Neuronal stem cell (in vitro differentiated cells): ENCODE measurements at regions not wholly inside any gene's neighbourhood (a gene's known extent, or its start where the extent isn't known, plus 50 kb on each side); places are given as distances from the start of the nearest gene placed in this dataset.

Experiments
- DNase-seq: peaks from one replicate; pipeline ENCODE4 v3.0.0-alpha.2; 2013; ENCODE audit warnings: low spot score
- H2AFZ ChIP-seq: one replicate; pipeline ENCODE4 v1.6.1; 2013; ENCODE audit warnings: mild to moderate bottlenecking, low read length, inconsistent platforms
- H2AK5ac ChIP-seq: 2 replicates; pipeline ENCODE4 v1.6.1; 2013; ENCODE audit warnings: low read depth, mild to moderate bottlenecking, inconsistent platforms, low read length, moderate library complexity, mixed read lengths
- H2BK120ac ChIP-seq: 2 replicates; pipeline ENCODE4 v1.6.1; 2013; ENCODE audit warnings: low read depth, mild to moderate bottlenecking, inconsistent platforms, low read length, moderate library complexity, mixed read lengths
- H2BK12ac ChIP-seq: one replicate; pipeline ENCODE4 v1.6.1; 2013; ENCODE audit warnings: low read length, inconsistent platforms
- H2BK15ac ChIP-seq: 2 replicates; pipeline ENCODE4 v1.6.1; 2013; ENCODE audit warnings: mild to moderate bottlenecking, low read length, inconsistent platforms, mixed read lengths
- H2BK5ac ChIP-seq: one replicate; pipeline ENCODE4 v1.6.1; 2013; ENCODE audit warnings: inconsistent platforms, mild to moderate bottlenecking, low read length, moderate library complexity
- H3K14ac ChIP-seq: one replicate; pipeline ENCODE4 v1.6.1; 2013; ENCODE audit warnings: low read length, inconsistent platforms
- H3K18ac ChIP-seq: 2 replicates; pipeline ENCODE4 v1.6.1; 2013; ENCODE audit warnings: low read length, inconsistent platforms
- H3K23ac ChIP-seq: 2 replicates; pipeline ENCODE4 v1.6.1; 2013; ENCODE audit warnings: low read depth, mild to moderate bottlenecking, mixed read lengths, low read length, inconsistent platforms; ENCODE audit not compliant: poor library complexity
- H3K27ac ChIP-seq: replicated peaks from 3 replicates; pipeline ENCODE4 v1.5.1; 2013; ENCODE audit warnings: low read length, inconsistent platforms
- H3K27me3 ChIP-seq, 3 experiments: 2 replicates each; pipeline ENCODE4 v1.6.1; 2013; ENCODE audit warnings: low read length in 3 of 3, mild to moderate bottlenecking in 2 of 3, inconsistent platforms in 1 of 3, low read depth in 1 of 3, mixed read lengths in 1 of 3, moderate library complexity in 1 of 3; ENCODE audit not compliant: control insufficient read depth in 3 of 3, insufficient read depth in 3 of 3
- H3K36me3 ChIP-seq, 2 donors: replicated peaks in 1 of 2; 2 replicates each; pipeline ENCODE4 v1.6.1; 2013; ENCODE audit warnings: low read length in 2 of 2; ENCODE audit not compliant: control insufficient read depth in 2 of 2, insufficient read depth in 2 of 2
- H3K4ac ChIP-seq: 2 replicates; pipeline ENCODE4 v1.6.1; 2013; ENCODE audit warnings: inconsistent platforms, mild to moderate bottlenecking, low read length, moderate library complexity
- H3K4me1 ChIP-seq, 2 donors: 1 replicate in 1 of 2; 2 replicates in 1 of 2; pipeline ENCODE4 v1.6.1; 2013; ENCODE audit warnings: low read length in 2 of 2, low read depth in 1 of 2; ENCODE audit not compliant: control insufficient read depth in 2 of 2, insufficient read depth in 1 of 2
- H3K4me2 ChIP-seq: one replicate; pipeline ENCODE4 v1.6.1; 2013; ENCODE audit warnings: mild to moderate bottlenecking, low read length, inconsistent platforms; ENCODE audit not compliant: insufficient read depth, poor library complexity, severe bottlenecking
- H3K4me3 ChIP-seq, 2 donors: 2 replicates each; pipeline ENCODE4 v1.5.1; 2013; ENCODE audit warnings: low read length in 2 of 2, mild to moderate bottlenecking in 2 of 2, inconsistent platforms in 1 of 2, moderate library complexity in 1 of 2
- H3K79me1 ChIP-seq: one replicate; pipeline ENCODE4 v1.6.1; 2013; ENCODE audit warnings: low read depth, mild to moderate bottlenecking, inconsistent platforms, low read length, moderate library complexity
- H3K9ac ChIP-seq: one replicate; pipeline ENCODE4 v1.6.1; 2013; ENCODE audit warnings: mild to moderate bottlenecking, low read depth, low read length, inconsistent platforms; ENCODE audit not compliant: poor library complexity
- H3K9me3 ChIP-seq, 2 donors: replicated peaks in 1 of 2; 2 replicates each; pipeline versions ENCODE3 to v1.6.1; 2013; ENCODE audit warnings: low read length in 2 of 2, mild to moderate bottlenecking in 2 of 2, inconsistent platforms in 1 of 2, low read depth in 1 of 2, mixed read lengths in 1 of 2, moderate library complexity in 1 of 2; ENCODE audit not compliant: control insufficient read depth in 2 of 2, insufficient read depth in 1 of 2
- H4K8ac ChIP-seq: one replicate; pipeline ENCODE4 v1.6.1; 2013; ENCODE audit warnings: low read depth, mild to moderate bottlenecking, inconsistent platforms, low read length, moderate library complexity
- H4K91ac ChIP-seq: one replicate; pipeline ENCODE4 v1.6.1; 2013; ENCODE audit warnings: low read length, low read depth, mild to moderate bottlenecking, inconsistent platforms; ENCODE audit not compliant: poor library complexity
- WGBS, 2 donors: extraction: QIAGEN DNeasy Blood & Tissue Kit; methylation state at CpG; one replicate each; pipeline ENCODE4 v1.1.7; 2013; ENCODE audit warnings: missing lambda C conversion rate in 2 of 2, mixed read lengths in 1 of 2; ENCODE audit not compliant: insufficient read length in 2 of 2, insufficient replicate concordance in 1 of 2; ENCODE audit errors: extremely low coverage in 2 of 2; 5-methylcytosine and 5-hydroxymethylcytosine counted together

DNA sequence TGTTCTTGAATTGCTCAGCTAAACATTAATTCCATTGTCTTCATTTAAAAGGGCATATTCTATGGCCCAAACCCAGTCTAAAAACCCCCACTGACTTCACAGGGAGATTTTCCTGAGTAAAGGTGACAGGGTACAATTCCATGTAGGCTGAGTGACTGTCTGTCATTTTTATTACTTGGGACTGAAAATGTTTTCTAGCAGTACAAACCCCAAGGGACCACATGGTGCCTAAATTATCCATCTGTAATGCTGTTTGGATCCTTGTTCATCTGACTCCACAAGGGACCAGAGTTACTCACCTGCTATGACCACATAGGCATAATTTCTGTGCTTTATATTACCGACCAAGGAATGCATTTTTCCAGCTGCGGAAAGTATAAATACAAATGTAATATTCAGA lies 349.1 kb downstream of the ZNF608 start:
- H2BK12ac ChIP-seq = no peak overlapping the region
- no peak overlapping the region for H2BK15ac ChIP-seq
- no peak overlapping the region for H4K91ac ChIP-seq
- no peak overlapping the region for H4K8ac ChIP-seq
- no peaks in the 10 kb centered on the region for H3K36me3 ChIP-seq
- H2BK120ac ChIP-seq = no peak overlapping the region
- no peak overlapping the region for H3K4me3 ChIP-seq
- H3K4ac ChIP-seq = no peak overlapping the region
- no peak overlapping the region for H3K14ac ChIP-seq
- no peak overlapping the region for H2AK5ac ChIP-seq
- H3K27ac ChIP-seq = no peak overlapping the region
- no CpG with 5 or more reads among the region's 2 CpGs for WGBS, 2 donors
- H3K18ac ChIP-seq = no peak overlapping the region
- H3K4me1 ChIP-seq = peaks cover 27 to 29% of the 10 kb centered on the region in 2 donors
- no peaks in the 10 kb centered on the region for H3K9me3 ChIP-seq
- H3K27me3 ChIP-seq = peaks cover 0 to 3% (median 0%) of the 10 kb centered on the region in 3 experiments
- no peaks in the 10 kb centered on the region for H3K79me1 ChIP-seq
- H3K9ac ChIP-seq = no peak overlapping the region
- no peak overlapping the region for H2AFZ ChIP-seq
- H3K4me2 ChIP-seq = no peak overlapping the region
- no peak for DNase-seq
- no peak overlapping the region for H3K23ac ChIP-seq
- no peak overlapping the region for H2BK5ac ChIP-seq

DNA sequence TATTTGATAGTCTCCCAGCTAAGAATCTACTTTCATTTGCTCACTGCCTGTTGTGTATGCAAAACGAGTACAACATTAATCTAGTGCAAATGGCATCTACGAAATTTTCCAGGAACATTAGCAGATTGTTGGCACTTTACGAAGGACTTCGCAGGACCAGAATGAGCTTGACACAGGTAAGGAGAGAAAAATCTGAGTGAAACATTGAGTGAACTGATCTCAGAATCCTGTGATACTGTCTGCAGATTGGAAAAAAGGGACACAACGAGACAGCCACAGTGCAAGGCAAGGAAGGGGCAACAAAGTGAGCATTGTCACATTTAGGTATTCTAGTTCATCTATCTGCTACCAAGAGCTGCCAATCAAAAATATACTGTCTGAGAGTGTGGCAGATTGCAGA lies 350.5 kb downstream of the ZNF608 start:
- DNase-seq = no peak
- Histone ChIP-seq H4K91ac (no peak overlapping the region), H3K4me2 (no peak overlapping the region), H3K14ac (no peak overlapping the region), H2AFZ (no peak overlapping the region), H4K8ac (no peak overlapping the region), H3K36me3 (no peaks in the 10 kb centered on the region), H2BK15ac (no peak overlapping the region), H3K27me3 (peaks cover 0 to 3% (median 0%) of the 10 kb centered on the region in 3 experiments), H3K27ac (no peak overlapping the region), H2BK5ac (no peak overlapping the region), H2AK5ac (no peak overlapping the region), H3K23ac (no peak overlapping the region), H2BK120ac (no peak overlapping the region), H3K4me3 (no peak overlapping the region), H3K79me1 (no peaks in the 10 kb centered on the region), H3K18ac (no peak overlapping the region), H3K9me3 (no peaks in the 10 kb centered on the region), H3K4ac (no peak overlapping the region), H3K9ac (no peak overlapping the region), H3K4me1 (peaks cover 22% of the 10 kb centered on the region in 2 donors), H2BK12ac (no peak overlapping the region)
- WGBS, 2 donors = no CpG with 5 or more reads among the region's 5 CpGs

DNA sequence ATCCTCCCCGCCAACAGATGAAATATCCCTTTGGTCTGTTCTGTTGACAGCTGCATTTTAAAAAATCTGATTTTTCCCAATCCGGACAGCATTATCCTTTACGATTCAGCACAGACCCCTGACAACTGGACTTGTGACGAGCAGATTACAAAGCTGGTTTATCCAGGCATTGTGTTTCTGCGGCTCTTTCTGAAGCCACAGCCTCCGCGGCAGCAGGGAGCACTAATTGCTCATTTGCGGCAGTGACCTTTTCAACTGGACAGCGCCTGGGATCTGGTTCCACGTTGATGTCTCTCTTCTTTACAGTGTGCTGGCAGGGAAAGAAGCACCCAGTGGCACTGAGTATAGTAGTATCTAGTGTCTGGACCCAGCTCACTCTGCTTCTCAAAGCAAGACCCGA lies 351.2 kb downstream of the ZNF608 start:
- no peak overlapping the region for H2AK5ac ChIP-seq
- no peak overlapping the region for H3K4ac ChIP-seq
- H3K4me1 ChIP-seq = peaks cover 22% of the 10 kb centered on the region in 2 donors
- H3K36me3 ChIP-seq = no peaks in the 10 kb centered on the region
- no peak overlapping the region for H4K91ac ChIP-seq
- H4K8ac ChIP-seq = no peak overlapping the region
- H3K23ac ChIP-seq = no peak overlapping the region
- H3K18ac ChIP-seq = no peak overlapping the region
- H3K79me1 ChIP-seq = no peaks in the 10 kb centered on the region
- no peak overlapping the region for H3K27ac ChIP-seq
- peak overlapping the region; percentile 63 for H2AFZ ChIP-seq
- DNase-seq = peak; percentile 64
- H3K14ac ChIP-seq = no peak overlapping the region
- H3K9ac ChIP-seq = no peak overlapping the region
- H3K4me2 ChIP-seq = no peak overlapping the region
- peak overlapping the region in 1 of 2 donors; percentile 11 for H3K4me3 ChIP-seq
- H3K9me3 ChIP-seq = peaks cover 0 to 6% of the 10 kb centered on the region in 2 donors
- no peak overlapping the region for H2BK5ac ChIP-seq
- no CpG with 5 or more reads among the region's 11 CpGs for WGBS, 2 donors
- H2BK15ac ChIP-seq = no peak overlapping the region
- H2BK12ac ChIP-seq = no peak overlapping the region
- peaks cover 0 to 3% (median 0%) of the 10 kb centered on the region in 3 experiments for H3K27me3 ChIP-seq
- H2BK120ac ChIP-seq = no peak overlapping the region

GRCh38 chr5:124394700-124395245 lies 351.7 kb downstream of the ZNF608 start:
- Histone ChIP-seq H2BK120ac (no peak overlapping the region), H2AFZ (peak overlapping the region; percentile 63), H3K9me3 (peaks cover 0 to 11% of the 10 kb centered on the region in 2 donors), H4K8ac (no peak overlapping the region), H3K18ac (peak overlapping the region; percentile 76), H2BK15ac (no peak overlapping the region), H2AK5ac (no peak overlapping the region), H3K4me3 (peak overlapping the region in 1 of 2 donors; percentile 11), H3K9ac (no peak overlapping the region), H3K27me3 (peaks cover 0 to 3% (median 0%) of the 10 kb centered on the region in 3 experiments), H3K23ac (no peak overlapping the region), H3K14ac (no peak overlapping the region), H3K27ac (no peak overlapping the region), H3K4me2 (no peak overlapping the region), H4K91ac (no peak overlapping the region), H3K4me1 (peaks cover 22% of the 10 kb centered on the region in 2 donors), H2BK12ac (no peak overlapping the region), H3K4ac (no peak overlapping the region), H2BK5ac (no peak overlapping the region), H3K36me3 (no peaks in the 10 kb centered on the region), H3K79me1 (no peaks in the 10 kb centered on the region)
- DNase-seq = no peak
- no CpG with 5 or more reads among the region's 9 CpGs for WGBS, 2 donors
